ENCODE measurements at regions not wholly inside any gene's neighbourhood (a gene's known extent, or its start where the extent isn't known, plus 50 kb on each side); places are given as distances from the start of the nearest gene placed in this dataset.
A peak's percentile ranks its signal among the peaks of the same experiment; 100 is the strongest.

- in situ Hi-C loops (cut with HindIII; ENCODE audit: low pct_unique_long_range_greater_than_20kb, low sequenced_read_pairs), result no loop called here
- DNase-seq (ENCODE audit: low read depth, low spot score), result no peak
Measured at GRCh38 chr9:13383216-13383615, 103.7 kb upstream of the MPDZ start.

GRCh38 chr9:13382595-13382994 lies 103.1 kb upstream of the MPDZ start:
- in situ Hi-C loops (cut with HindIII; ENCODE audit: low pct_unique_long_range_greater_than_20kb, low sequenced_read_pairs), result no loop called here
- no peak for DNase-seq (ENCODE audit: low read depth, low spot score)

GRCh38 chr9:13380903-13381302 lies 101.4 kb upstream of the MPDZ start:
- DNase-seq (ENCODE audit: low read depth, low spot score), result no peak
- in situ Hi-C loops (cut with HindIII; ENCODE audit: low pct_unique_long_range_greater_than_20kb, low sequenced_read_pairs), result no loop called here

GRCh38 chr9:13378154-13378553 lies 98.7 kb upstream of the MPDZ start:
- in situ Hi-C loops (cut with HindIII; ENCODE audit: low pct_unique_long_range_greater_than_20kb, low sequenced_read_pairs), result no loop called here
- DNase-seq (ENCODE audit: low read depth, low spot score), result no peak

- DNase-seq (ENCODE audit: low read depth, low spot score), result no peak
- in situ Hi-C loops (cut with HindIII; ENCODE audit: low pct_unique_long_range_greater_than_20kb, low sequenced_read_pairs), result no loop called here
Measured at GRCh38 chr9:13377171-13377925, 97.9 kb upstream of the MPDZ start.

GRCh38 chr9:13372510-13372909 lies 93.0 kb upstream of the MPDZ start:
- DNase-seq (ENCODE audit: low read depth, low spot score), result no peak
- in situ Hi-C loops (cut with HindIII; ENCODE audit: low pct_unique_long_range_greater_than_20kb, low sequenced_read_pairs), result no loop called here

- in situ Hi-C loops (cut with HindIII; ENCODE audit: low pct_unique_long_range_greater_than_20kb, low sequenced_read_pairs), result no loop called here
Measured at GRCh38 chr9:13369431-13369830, 89.9 kb upstream of the MPDZ start.

GRCh38 chr9:13367784-13368183 lies 88.3 kb upstream of the MPDZ start:
- in situ Hi-C loops (cut with HindIII; ENCODE audit: low pct_unique_long_range_greater_than_20kb, low sequenced_read_pairs), result no loop called here
- DNase-seq (ENCODE audit: low read depth, low spot score), result no peak

More at GRCh38 chr9:13369431-13369830, 89.9 kb upstream of the MPDZ start:
- no peak for DNase-seq (ENCODE audit: low read depth, low spot score)

GRCh38 chr9:13364271-13365000 lies 84.9 kb upstream of the MPDZ start:
- in situ Hi-C loops (cut with HindIII; ENCODE audit: low pct_unique_long_range_greater_than_20kb, low sequenced_read_pairs), result no loop called here

GRCh38 chr9:13361076-13361475 lies 81.6 kb upstream of the MPDZ start:
- no peak for DNase-seq (ENCODE audit: low read depth, low spot score)
- in situ Hi-C loops (cut with HindIII; ENCODE audit: low pct_unique_long_range_greater_than_20kb, low sequenced_read_pairs), result no loop called here

More at GRCh38 chr9:13364271-13365000, 84.9 kb upstream of the MPDZ start:
- no peak for DNase-seq (ENCODE audit: low read depth, low spot score)

- in situ Hi-C loops (cut with HindIII; ENCODE audit: low pct_unique_long_range_greater_than_20kb, low sequenced_read_pairs), result no loop called here
- DNase-seq (ENCODE audit: low read depth, low spot score), result no peak
Measured at GRCh38 chr9:13360188-13360587, 80.7 kb upstream of the MPDZ start.

GRCh38 chr9:13358128-13358527 lies 78.6 kb upstream of the MPDZ start:
- in situ Hi-C loops (cut with HindIII; ENCODE audit: low pct_unique_long_range_greater_than_20kb, low sequenced_read_pairs), result no loop called here
- no peak for DNase-seq (ENCODE audit: low read depth, low spot score)

- no peak for DNase-seq (ENCODE audit: low read depth, low spot score)
- in situ Hi-C loops (cut with HindIII; ENCODE audit: low pct_unique_long_range_greater_than_20kb, low sequenced_read_pairs), result no loop called here
Measured at GRCh38 chr9:13354733-13355132, 75.2 kb upstream of the MPDZ start.

- DNase-seq (ENCODE audit: low read depth, low spot score), result no peak
- in situ Hi-C loops (cut with HindIII; ENCODE audit: low pct_unique_long_range_greater_than_20kb, low sequenced_read_pairs), result no loop called here
Measured at GRCh38 chr9:13352451-13352979, 73.0 kb upstream of the MPDZ start.

- peak; percentile 58 for DNase-seq (ENCODE audit: low read depth, low spot score)
- in situ Hi-C loops (cut with HindIII; ENCODE audit: low pct_unique_long_range_greater_than_20kb, low sequenced_read_pairs), result no loop called here
Measured at GRCh38 chr9:13351778-13352386, 72.4 kb upstream of the MPDZ start.

- in situ Hi-C loops (cut with HindIII; ENCODE audit: low pct_unique_long_range_greater_than_20kb, low sequenced_read_pairs), result no loop called here
Measured at GRCh38 chr9:13332571-13332970, 53.1 kb upstream of the MPDZ start.

GRCh38 chr9:13331320-13331719 lies 51.8 kb upstream of the MPDZ start:
- DNase-seq (ENCODE audit: low read depth, low spot score), result no peak
- in situ Hi-C loops (cut with HindIII; ENCODE audit: low pct_unique_long_range_greater_than_20kb, low sequenced_read_pairs), result no loop called here

More at GRCh38 chr9:13332571-13332970, 53.1 kb upstream of the MPDZ start:
- DNase-seq (ENCODE audit: low read depth, low spot score), result no peak

- DNase-seq (ENCODE audit: low read depth, low spot score), result no peak
- in situ Hi-C loops (cut with HindIII; ENCODE audit: low pct_unique_long_range_greater_than_20kb, low sequenced_read_pairs), result no loop called here
Measured at GRCh38 chr9:13330396-13331004, 51.0 kb upstream of the MPDZ start.
